ENCODE measurements at regions not wholly inside any gene's neighbourhood (a gene's known extent, or its start where the extent isn't known, plus 50 kb on each side); places are given as distances from the start of the nearest gene placed in this dataset.

GRCh38 chr14:62099091-62099490 lies 336.9 kb downstream of the SNAPC1 start:
- no peak for ATAC-seq
- TF ChIP-seq POLR2A (IDR thresholded peaks at IDR 0.05), result no peak
- TF ChIP-seq CTCF (IDR thresholded peaks at IDR 0.05), result no peak
- 47 to 62% methylated on average over 1 of the region's 1 CpG for WGBS, 2 donors

GRCh38 chr14:62101189-62101588 lies 339.0 kb downstream of the SNAPC1 start:
- Histone ChIP-seq H3K27me3 (no peaks in the 10 kb centered on the region), H3K27ac (no peak overlapping the region), H3K9me3 (no peaks in the 10 kb centered on the region), H3K4me1 (no peaks in the 10 kb centered on the region), H3K4me3 (no peak overlapping the region), H3K36me3 (replicated peaks in 1 of 2; ENCODE audit: insufficient read depth in 1 of 2, low read depth in 2 of 2) (no peaks in the 10 kb centered on the region)
- ATAC-seq, result no peak
- whole genome bisulfite sequencing, 2 donors, result 60 to 86% methylated on average over 1 of the region's 1 CpG
- DNase-seq, result no peak
- intact Hi-C loops (cut with DNase I), result no loop called here
- no peak for TF ChIP-seq POLR2A (IDR thresholded peaks at IDR 0.05)
- TF ChIP-seq CTCF (IDR thresholded peaks at IDR 0.05), result no peak

More at GRCh38 chr14:62099091-62099490, 336.9 kb downstream of the SNAPC1 start:
- Histone ChIP-seq H3K36me3 (replicated peaks in 1 of 2; ENCODE audit: insufficient read depth in 1 of 2, low read depth in 2 of 2) (no peaks in the 10 kb centered on the region), H3K9me3 (no peaks in the 10 kb centered on the region), H3K4me3 (no peak overlapping the region), H3K27ac (no peak overlapping the region), H3K4me1 (no peaks in the 10 kb centered on the region), H3K27me3 (no peaks in the 10 kb centered on the region)
- no peak for DNase-seq
- intact Hi-C loops (cut with DNase I), result no loop called here

DNA sequence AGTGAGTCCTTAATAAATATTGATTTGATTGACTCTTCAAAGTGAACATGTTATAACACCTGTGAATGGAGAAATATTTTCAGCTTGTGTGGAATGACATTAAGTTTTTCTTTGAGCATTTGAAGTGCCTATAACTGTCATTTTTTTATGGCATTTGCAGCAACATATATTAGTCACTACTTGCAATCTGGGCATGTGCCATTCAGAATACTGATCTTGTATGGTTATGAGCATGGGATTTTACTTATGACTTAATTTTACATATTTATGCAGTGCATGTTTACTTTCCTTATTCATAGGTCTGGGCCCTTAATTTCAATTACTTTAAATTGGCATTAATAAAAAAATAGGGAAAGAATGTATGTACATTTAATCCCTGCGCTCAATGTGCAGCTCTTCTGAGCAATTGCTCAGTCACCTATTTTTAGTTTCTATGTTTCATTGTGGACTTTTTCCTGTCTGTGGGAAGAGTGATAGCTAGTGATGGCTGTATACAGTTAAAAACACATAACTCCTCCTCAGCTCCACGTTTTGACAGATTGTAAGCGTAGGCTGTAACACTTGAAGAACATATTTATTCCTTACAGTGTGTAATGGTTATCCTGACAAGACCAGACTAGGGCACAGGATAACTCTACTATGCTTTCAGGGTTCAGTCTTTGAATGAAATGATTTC lies 339.6 kb downstream of the SNAPC1 start:
- Histone ChIP-seq H3K9me3 (no peaks in the 10 kb centered on the region), H3K4me3 (no peak overlapping the region), H3K27me3 (no peaks in the 10 kb centered on the region), H3K36me3 (replicated peaks in 1 of 2; ENCODE audit: insufficient read depth in 1 of 2, low read depth in 2 of 2) (no peaks in the 10 kb centered on the region), H3K4me1 (no peaks in the 10 kb centered on the region), H3K27ac (no peak overlapping the region)
- DNase-seq (no peak), ATAC-seq (no peak)
- 58 to 63% methylated on average over 3 of the region's 3 CpGs for whole genome bisulfite sequencing, 2 donors
- intact Hi-C loops (cut with DNase I), result no loop called here
- no peak for TF ChIP-seq POLR2A (IDR thresholded peaks at IDR 0.05)
- no peak for TF ChIP-seq CTCF (IDR thresholded peaks at IDR 0.05)

GRCh38 chr14:62102349-62102725 lies 340.1 kb downstream of the SNAPC1 start:
- TF ChIP-seq CTCF (IDR thresholded peaks at IDR 0.05) (no peak), POLR2A (IDR thresholded peaks at IDR 0.05) (no peak)
- intact Hi-C loops (cut with DNase I), result no loop called here
- no peak overlapping the region for H3K4me3 ChIP-seq
- H3K27me3 ChIP-seq, result no peaks in the 10 kb centered on the region
- DNase-seq (no peak), ATAC-seq (no peak)
- H3K27ac ChIP-seq, result no peak overlapping the region
- 65 to 72% methylated on average over 3 of the region's 3 CpGs for WGBS, 2 donors
- H3K36me3 ChIP-seq (replicated peaks in 1 of 2; ENCODE audit: insufficient read depth in 1 of 2, low read depth in 2 of 2), result no peaks in the 10 kb centered on the region
- H3K9me3 ChIP-seq, result no peaks in the 10 kb centered on the region
- no peaks in the 10 kb centered on the region for H3K4me1 ChIP-seq

GRCh38 chr14:62103464-62103863 lies 341.2 kb downstream of the SNAPC1 start:
- Histone ChIP-seq H3K4me3 (no peak overlapping the region), H3K4me1 (no peaks in the 10 kb centered on the region), H3K27ac (no peak overlapping the region), H3K9me3 (no peaks in the 10 kb centered on the region), H3K27me3 (no peaks in the 10 kb centered on the region), H3K36me3 (replicated peaks in 1 of 2; ENCODE audit: insufficient read depth in 1 of 2, low read depth in 2 of 2) (no peaks in the 10 kb centered on the region)
- TF ChIP-seq POLR2A (IDR thresholded peaks at IDR 0.05) (no peak), CTCF (IDR thresholded peaks at IDR 0.05) (no peak)
- 76 to 84% methylated on average over 4 of the region's 4 CpGs for WGBS, 2 donors
- ATAC-seq (no peak), DNase-seq (no peak)
- intact Hi-C loops (cut with DNase I), result no loop called here

Data from body of pancreas (tissue), 4 donors.